ENCODE measurements at regions not wholly inside any gene's neighbourhood (a gene's known extent, or its start where the extent isn't known, plus 50 kb on each side); places are given as distances from the start of the nearest gene placed in this dataset.
A peak's percentile ranks its signal among the peaks of the same experiment; 100 is the strongest.

DNA sequence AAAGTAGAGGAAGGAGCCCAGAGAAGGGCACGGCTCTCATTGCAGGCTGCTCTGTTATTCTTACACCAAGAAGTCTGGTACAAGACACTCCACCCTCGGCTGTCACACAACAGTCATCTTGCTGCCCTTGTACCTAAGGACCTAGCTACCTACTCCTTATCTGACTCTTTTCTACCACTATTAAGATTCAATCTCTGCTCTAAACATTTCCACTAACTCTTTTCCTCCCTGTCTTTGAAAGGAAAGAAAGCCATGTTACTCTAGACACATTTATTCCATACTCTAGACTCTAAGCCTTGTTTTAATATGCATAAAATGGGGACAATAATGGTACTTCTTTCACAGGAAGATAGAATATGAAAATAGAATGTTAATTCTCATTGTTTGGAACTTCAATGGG lies 73.3 kb upstream of the C3orf49 start:
- intact Hi-C loops (cut with DNase I): no loop called here

DNA sequence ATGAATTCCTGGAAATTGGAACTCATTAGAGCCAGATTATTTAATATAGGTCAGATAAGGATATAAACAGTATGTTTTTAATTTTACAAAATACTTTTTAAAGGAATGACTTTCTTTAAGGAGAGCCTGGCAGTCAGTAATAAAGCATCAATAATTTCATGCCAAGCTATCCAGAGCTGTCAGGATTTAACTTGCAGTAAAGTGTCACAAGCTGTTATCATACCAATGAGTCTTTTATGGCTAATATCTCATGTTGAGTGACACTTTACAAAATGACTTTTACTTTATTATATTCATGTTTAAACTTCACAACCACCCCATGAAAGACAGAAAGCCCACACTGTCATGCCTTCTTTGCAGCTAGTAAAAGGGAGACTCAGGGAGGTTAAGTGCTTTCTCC lies 72.9 kb upstream of the C3orf49 start:
- no peak for DNase-seq
- Histone ChIP-seq H3K36me3 (no peaks in the 10 kb centered on the region), H3K4me1 (no peaks in the 10 kb centered on the region), H3K9me3 (peaks cover 0 to 3% of the 10 kb centered on the region in 2 donors), H3K27ac (no peak overlapping the region), H3K4me3 (no peak overlapping the region), H3K27me3 (no peaks in the 10 kb centered on the region)
- intact Hi-C loops (cut with DNase I): no loop called here
- TF ChIP-seq, protein P1, sequence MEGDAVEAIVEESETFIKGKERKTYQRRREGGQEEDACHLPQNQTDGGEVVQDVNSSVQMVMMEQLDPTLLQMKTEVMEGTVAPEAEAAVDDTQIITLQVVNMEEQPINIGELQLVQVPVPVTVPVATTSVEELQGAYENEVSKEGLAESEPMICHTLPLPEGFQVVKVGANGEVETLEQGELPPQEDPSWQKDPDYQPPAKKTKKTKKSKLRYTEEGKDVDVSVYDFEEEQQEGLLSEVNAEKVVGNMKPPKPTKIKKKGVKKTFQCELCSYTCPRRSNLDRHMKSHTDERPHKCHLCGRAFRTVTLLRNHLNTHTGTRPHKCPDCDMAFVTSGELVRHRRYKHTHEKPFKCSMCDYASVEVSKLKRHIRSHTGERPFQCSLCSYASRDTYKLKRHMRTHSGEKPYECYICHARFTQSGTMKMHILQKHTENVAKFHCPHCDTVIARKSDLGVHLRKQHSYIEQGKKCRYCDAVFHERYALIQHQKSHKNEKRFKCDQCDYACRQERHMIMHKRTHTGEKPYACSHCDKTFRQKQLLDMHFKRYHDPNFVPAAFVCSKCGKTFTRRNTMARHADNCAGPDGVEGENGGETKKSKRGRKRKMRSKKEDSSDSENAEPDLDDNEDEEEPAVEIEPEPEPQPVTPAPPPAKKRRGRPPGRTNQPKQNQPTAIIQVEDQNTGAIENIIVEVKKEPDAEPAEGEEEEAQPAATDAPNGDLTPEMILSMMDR (IDR thresholded peaks at IDR 0.05): no peak
- ATAC-seq: no peak

More for the DNA sequence above, 73.3 kb upstream of the C3orf49 start:
- TF ChIP-seq, protein P1 (IDR thresholded peaks at IDR 0.05): no peak
- peaks cover 0 to 3% of the 10 kb centered on the region in 2 donors for H3K9me3 ChIP-seq
- H3K36me3 ChIP-seq: no peaks in the 10 kb centered on the region
- H3K4me3 ChIP-seq: no peak overlapping the region
- H3K27ac ChIP-seq: no peak overlapping the region
- no peaks in the 10 kb centered on the region for H3K27me3 ChIP-seq
- ATAC-seq (no peak), DNase-seq (no peak)
- H3K4me1 ChIP-seq: no peaks in the 10 kb centered on the region

DNA sequence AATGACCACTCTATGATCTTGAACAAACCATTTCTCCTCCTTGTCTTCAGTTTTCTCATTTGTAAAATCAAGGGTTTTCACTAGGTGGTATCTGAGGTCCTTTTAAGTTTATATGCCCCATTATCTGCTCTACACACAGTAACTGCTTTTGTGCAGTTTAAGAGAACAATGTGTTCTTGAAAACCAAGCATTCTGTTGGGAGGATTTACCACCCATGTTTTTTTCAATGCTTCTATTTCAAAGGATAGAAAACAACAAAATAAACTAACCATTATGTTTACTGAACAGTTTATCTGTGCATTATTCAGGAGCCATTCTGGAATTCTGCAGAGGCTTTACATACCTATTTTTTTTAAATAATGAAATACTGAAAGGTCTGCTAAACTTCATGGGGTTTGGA lies 67.6 kb upstream of the C3orf49 start:
- ATAC-seq: no peak
- Histone ChIP-seq H3K4me3 (no peak overlapping the region), H3K27ac (no peak overlapping the region), H3K36me3 (no peaks in the 10 kb centered on the region), H3K27me3 (no peaks in the 10 kb centered on the region), H3K9me3 (peaks cover 0 to 3% of the 10 kb centered on the region in 2 donors), H3K4me1 (no peaks in the 10 kb centered on the region)
- TF ChIP-seq, protein P1 (IDR thresholded peaks at IDR 0.05): no peak
- DNase-seq: no peak
- intact Hi-C loops (cut with DNase I): no loop called here

DNA sequence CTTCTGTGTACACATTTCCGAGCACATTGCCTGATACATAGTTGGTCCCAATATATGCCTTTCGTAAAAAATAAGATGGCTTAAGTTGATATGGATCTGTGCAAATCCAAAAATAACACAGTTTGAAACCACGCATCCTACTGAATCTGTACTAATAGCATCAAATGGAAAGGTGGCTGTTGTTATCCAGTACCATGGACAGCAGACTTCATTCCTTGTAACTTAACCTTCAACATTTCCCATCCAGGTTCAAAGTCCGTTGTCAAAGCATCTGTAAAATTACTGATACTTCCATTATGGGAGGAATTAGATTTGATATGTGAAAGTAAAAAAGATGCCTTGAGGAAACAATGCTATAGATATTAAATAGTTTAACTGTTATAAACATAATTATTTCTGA lies 65.5 kb upstream of the C3orf49 start:
- no peaks in the 10 kb centered on the region for H3K4me1 ChIP-seq
- H3K27ac ChIP-seq: no peak overlapping the region
- no peak overlapping the region for H3K4me3 ChIP-seq
- ATAC-seq (peak; percentile 37), DNase-seq (peak in 2 of 4 donors; percentile 7 to 20)
- H3K9me3 ChIP-seq: no peaks in the 10 kb centered on the region
- H3K36me3 ChIP-seq: no peaks in the 10 kb centered on the region
- TF ChIP-seq, protein P1 (IDR thresholded peaks at IDR 0.05): no peak
- no peaks in the 10 kb centered on the region for H3K27me3 ChIP-seq
- intact Hi-C loops (cut with DNase I): no loop called here

DNA sequence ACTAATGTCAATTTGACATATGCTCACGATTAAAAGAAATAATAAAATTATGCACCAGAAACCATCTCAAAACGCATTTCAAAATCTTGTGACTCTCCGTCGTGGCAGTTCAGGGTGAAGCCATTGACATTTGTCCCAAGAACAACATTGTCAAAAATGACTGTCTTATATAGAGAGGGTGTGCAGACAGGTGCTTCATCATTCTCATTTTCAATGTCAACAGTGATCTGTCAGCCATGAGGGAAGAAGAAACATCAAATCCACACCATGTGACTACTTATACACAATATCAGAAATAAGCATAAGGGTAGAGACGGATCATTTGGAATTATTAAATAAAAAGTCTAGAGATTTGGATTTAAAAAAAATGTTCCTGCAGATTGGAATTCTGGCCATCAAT lies 65.1 kb upstream of the C3orf49 start:
- no peak for DNase-seq
- no peak for ATAC-seq
- intact Hi-C loops (cut with DNase I): no loop called here
- Histone ChIP-seq H3K27ac (no peak overlapping the region), H3K27me3 (no peaks in the 10 kb centered on the region), H3K36me3 (no peaks in the 10 kb centered on the region), H3K9me3 (no peaks in the 10 kb centered on the region), H3K4me3 (no peak overlapping the region), H3K4me1 (no peaks in the 10 kb centered on the region)
- TF ChIP-seq, protein P1 (IDR thresholded peaks at IDR 0.05): no peak
